Activated CD4-positive, alpha-beta T cell treated with anti-CD3 and anti-CD28 coated beads, Interleukin-2, amount 10 ng/mL, durations not matched to agents 24 days and 14 days (primary cell): ENCODE measurements at regions not wholly inside any gene's neighbourhood (a gene's known extent, or its start where the extent isn't known, plus 50 kb on each side); places are given as distances from the start of the nearest gene placed in this dataset.

Source experiments
- DNase-seq: peaks from one replicate; pipeline ENCODE4 v3.0.0; 2022
- H3K27ac Mint-ChIP-seq: one replicate; pipeline ENCODE4 v1.8.0; 2022; ENCODE audit warnings: mild to moderate bottlenecking, mixed read lengths
- H3K27me3 Mint-ChIP-seq: one replicate; pipeline ENCODE4 v1.8.0; 2022; ENCODE audit warnings: mixed read lengths
- H3K36me3 Mint-ChIP-seq: one replicate; pipeline ENCODE4 v1.8.0; 2022; ENCODE audit warnings: low read depth, mild to moderate bottlenecking, mixed read lengths
- H3K4me1 Mint-ChIP-seq: one replicate; pipeline ENCODE4 v1.8.0; 2021; ENCODE audit warnings: mixed read lengths
- H3K4me3 Mint-ChIP-seq: one replicate; pipeline ENCODE4 v1.8.0; 2022; ENCODE audit warnings: mild to moderate bottlenecking, moderate library complexity, mixed read lengths
- H3K9me3 Mint-ChIP-seq: one replicate; pipeline ENCODE4 v1.8.0; 2021; ENCODE audit warnings: mixed read lengths
- intact Hi-C: fragments of 100-400 bp; cut with micrococcal nuclease; formaldehyde crosslinking; loops from one replicate; pipeline ENCODE4 v1.15.1; 2023

DNA sequence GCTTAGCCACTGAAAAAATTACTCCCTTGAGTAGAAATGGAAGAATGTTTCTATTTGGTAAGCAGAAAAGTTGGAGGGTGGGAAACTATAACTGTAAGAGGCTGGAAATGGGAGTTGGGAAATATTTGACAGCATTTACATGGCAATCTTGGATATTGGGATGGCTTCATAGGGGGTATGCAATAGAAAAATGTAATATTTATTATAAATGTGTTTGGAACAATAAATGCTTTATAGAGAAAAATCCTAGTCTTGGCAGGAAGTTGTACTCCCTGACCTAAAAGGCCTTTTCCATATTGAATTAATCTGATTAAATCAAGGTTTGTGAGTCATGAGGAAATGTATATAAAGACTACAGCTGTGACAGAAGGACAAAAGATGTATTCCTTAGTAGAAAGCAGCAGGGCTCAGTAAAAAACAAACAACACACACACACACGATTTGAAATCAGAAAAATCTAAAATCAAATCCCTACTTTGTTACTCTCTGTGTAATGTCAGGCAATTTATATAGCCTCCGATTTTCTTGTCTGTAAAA lies 272.3 kb downstream of the CD109 start:
- intact Hi-C loops: no loop called here
- H3K9me3 Mint-ChIP-seq: no peaks in the 10 kb centered on the region
- H3K27me3 Mint-ChIP-seq: no peaks in the 10 kb centered on the region
- no peaks in the 10 kb centered on the region for H3K36me3 Mint-ChIP-seq
- no peak overlapping the region for H3K27ac Mint-ChIP-seq
- H3K4me3 Mint-ChIP-seq: no peak overlapping the region
- H3K4me1 Mint-ChIP-seq: no peaks in the 10 kb centered on the region
- DNase-seq: no peak

GRCh38 chr6:73965539-73966029 lies 269.6 kb downstream of the CD109 start:
- Mint-ChIP-seq H3K4me3 (no peak overlapping the region), H3K4me1 (no peaks in the 10 kb centered on the region), H3K27ac (no peak overlapping the region), H3K36me3 (no peaks in the 10 kb centered on the region), H3K27me3 (no peaks in the 10 kb centered on the region), H3K9me3 (no peaks in the 10 kb centered on the region)
- no peak for DNase-seq
- intact Hi-C loops: no loop called here

- no peaks in the 10 kb centered on the region for H3K36me3 Mint-ChIP-seq
- intact Hi-C loops: no loop called here
- H3K4me3 Mint-ChIP-seq: no peak overlapping the region
- H3K27ac Mint-ChIP-seq: no peak overlapping the region
- H3K9me3 Mint-ChIP-seq: no peaks in the 10 kb centered on the region
- no peaks in the 10 kb centered on the region for H3K4me1 Mint-ChIP-seq
- H3K27me3 Mint-ChIP-seq: no peaks in the 10 kb centered on the region
- no peak for DNase-seq
These were observed 268.3 kb downstream of the CD109 start for GRCh38 chr6:73964241-73964854.

DNA sequence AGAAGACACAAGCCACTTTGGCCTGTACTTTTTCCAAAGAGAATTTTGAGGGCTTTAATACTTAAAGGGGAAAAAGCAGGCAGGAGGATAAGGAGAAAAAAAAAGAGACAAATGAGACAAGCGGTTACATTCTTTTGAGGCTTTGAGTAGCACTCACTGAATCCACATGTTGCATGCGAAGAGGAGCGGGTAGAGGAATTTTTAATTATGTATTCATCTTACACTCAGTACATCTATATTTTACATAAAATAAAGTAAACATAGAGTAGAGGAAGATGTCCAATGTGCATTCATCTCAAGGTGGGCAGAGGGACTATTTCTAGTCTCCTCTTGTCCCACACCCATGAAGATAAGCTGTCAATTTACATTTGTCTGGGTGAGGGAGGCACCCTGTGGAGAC lies 266.9 kb downstream of the CD109 start:
- H3K27ac Mint-ChIP-seq: no peak overlapping the region
- no peaks in the 10 kb centered on the region for H3K4me1 Mint-ChIP-seq
- no peak for DNase-seq
- H3K36me3 Mint-ChIP-seq: no peaks in the 10 kb centered on the region
- intact Hi-C loops: no loop called here
- H3K27me3 Mint-ChIP-seq: no peaks in the 10 kb centered on the region
- H3K4me3 Mint-ChIP-seq: no peak overlapping the region
- no peaks in the 10 kb centered on the region for H3K9me3 Mint-ChIP-seq

DNA sequence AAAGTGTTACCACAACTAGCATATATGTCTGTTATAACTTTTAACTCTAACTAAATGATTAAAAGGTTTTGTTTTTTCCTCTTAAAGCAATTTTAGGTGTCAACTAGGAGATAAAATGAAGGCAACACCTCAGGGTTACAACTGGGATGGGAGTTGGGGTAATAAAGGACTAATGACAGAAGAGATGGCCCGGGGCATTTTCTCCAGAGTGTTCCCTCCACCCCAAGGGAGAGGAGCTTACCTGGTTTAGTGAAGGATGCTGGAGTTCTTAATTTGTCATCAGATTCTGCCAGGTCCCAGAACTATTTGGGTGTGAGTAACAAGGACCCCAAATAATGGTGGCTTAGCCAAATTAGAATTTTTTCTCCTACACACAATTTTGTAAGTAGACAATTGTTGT lies 260.3 kb downstream of the CD109 start:
- H3K4me1 Mint-ChIP-seq: no peaks in the 10 kb centered on the region
- no peaks in the 10 kb centered on the region for H3K27me3 Mint-ChIP-seq
- no peak overlapping the region for H3K4me3 Mint-ChIP-seq
- H3K9me3 Mint-ChIP-seq: no peaks in the 10 kb centered on the region
- H3K36me3 Mint-ChIP-seq: no peaks in the 10 kb centered on the region
- intact Hi-C loops: no loop called here
- H3K27ac Mint-ChIP-seq: no peak overlapping the region
- no peak for DNase-seq

DNA sequence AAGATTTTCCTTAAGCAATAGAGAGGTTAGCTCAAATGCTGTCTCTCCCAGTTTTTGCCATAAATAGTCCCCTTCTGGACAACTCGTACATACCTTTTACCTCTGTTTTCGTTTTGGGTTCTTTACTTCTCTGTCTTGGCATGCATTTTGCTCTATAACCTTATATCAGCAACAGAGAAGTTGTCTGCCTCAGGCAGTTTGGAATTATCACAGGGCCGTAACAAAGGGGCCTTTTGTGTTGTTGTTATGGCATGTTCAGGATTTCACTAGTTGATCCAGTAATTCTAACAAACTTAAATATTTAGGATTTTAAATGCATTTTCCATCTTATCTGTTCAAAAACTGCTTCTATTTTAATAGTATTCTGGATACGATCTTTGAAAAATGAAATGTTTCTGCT lies 259.8 kb downstream of the CD109 start:
- no peak overlapping the region for H3K27ac Mint-ChIP-seq
- peaks cover 1% of the 10 kb centered on the region for H3K27me3 Mint-ChIP-seq
- H3K4me1 Mint-ChIP-seq: no peaks in the 10 kb centered on the region
- no peak overlapping the region for H3K4me3 Mint-ChIP-seq
- H3K36me3 Mint-ChIP-seq: no peaks in the 10 kb centered on the region
- no peaks in the 10 kb centered on the region for H3K9me3 Mint-ChIP-seq
- intact Hi-C loops: no loop called here
- DNase-seq: no peak

DNA sequence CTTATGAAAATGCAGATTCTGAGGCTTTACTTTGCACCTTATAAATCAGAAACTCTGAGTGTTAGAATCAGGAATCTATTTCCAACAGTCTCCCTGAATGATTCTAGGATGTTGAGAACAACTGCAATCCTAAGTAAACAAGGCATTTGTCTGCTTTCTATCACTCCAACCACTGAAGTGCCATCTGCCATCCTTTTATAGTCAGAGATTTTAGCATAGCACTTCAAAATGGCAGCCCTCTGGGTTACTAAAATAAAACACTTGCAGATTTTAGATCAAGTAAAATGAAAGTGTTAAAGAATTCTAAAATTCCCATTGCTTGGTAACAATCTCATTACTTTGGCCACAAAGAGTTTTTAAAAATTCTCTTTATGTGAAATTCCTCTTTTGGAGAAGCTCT lies 258.9 kb downstream of the CD109 start:
- H3K27ac Mint-ChIP-seq: no peak overlapping the region
- no peaks in the 10 kb centered on the region for H3K9me3 Mint-ChIP-seq
- peaks cover 1% of the 10 kb centered on the region for H3K27me3 Mint-ChIP-seq
- H3K4me3 Mint-ChIP-seq: no peak overlapping the region
- intact Hi-C loops: no loop called here
- H3K4me1 Mint-ChIP-seq: no peaks in the 10 kb centered on the region
- H3K36me3 Mint-ChIP-seq: no peaks in the 10 kb centered on the region
- DNase-seq: no peak

- DNase-seq: no peak
- H3K4me3 Mint-ChIP-seq: no peak overlapping the region
- H3K27ac Mint-ChIP-seq: no peak overlapping the region
- H3K9me3 Mint-ChIP-seq: peaks cover 10% of the 10 kb centered on the region
- H3K4me1 Mint-ChIP-seq: peaks cover 7% of the 10 kb centered on the region
- intact Hi-C loops: no loop called here
- no peaks in the 10 kb centered on the region for H3K36me3 Mint-ChIP-seq
- H3K27me3 Mint-ChIP-seq: peaks cover 5% of the 10 kb centered on the region
These were observed 255.2 kb downstream of the CD109 start for GRCh38 chr6:73951183-73951582.

DNA sequence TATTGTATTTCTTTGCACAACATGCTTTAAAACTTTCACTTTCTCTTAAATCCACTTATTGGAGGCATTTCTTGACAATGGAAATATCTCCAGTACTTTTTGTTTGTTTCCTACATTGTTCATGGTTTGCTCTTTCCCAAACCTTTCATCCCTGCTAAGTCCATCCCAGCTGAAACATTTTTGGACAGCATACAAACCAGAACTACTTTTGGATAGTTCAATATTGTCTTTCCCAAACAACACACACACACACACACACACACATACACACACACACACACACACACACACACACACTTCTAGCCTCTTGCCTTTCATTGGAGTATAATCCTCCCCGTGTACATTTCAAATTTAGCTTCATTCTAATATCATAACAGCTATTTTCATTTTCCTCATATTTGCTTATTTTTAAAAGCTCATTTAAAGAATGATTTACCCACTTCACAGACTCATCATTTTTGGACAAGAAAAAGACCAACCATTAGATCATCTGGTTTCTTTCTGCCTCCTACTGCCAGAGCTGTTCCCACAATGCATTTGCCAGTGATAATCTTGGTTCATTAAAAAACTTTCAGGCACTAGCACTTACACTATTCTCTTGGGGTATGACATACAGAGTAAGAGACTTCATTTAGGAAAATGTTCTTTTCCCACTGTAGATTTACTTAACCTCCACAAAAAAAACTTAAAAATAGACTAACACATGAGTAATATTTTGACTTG lies 248.1 kb downstream of the CD109 start:
- Mint-ChIP-seq H3K4me3 (no peak overlapping the region), H3K27me3 (peaks cover 9% of the 10 kb centered on the region), H3K4me1 (peaks cover 7% of the 10 kb centered on the region), H3K9me3 (peaks cover 10% of the 10 kb centered on the region), H3K27ac (no peak overlapping the region), H3K36me3 (no peaks in the 10 kb centered on the region)
- DNase-seq: no peak
- intact Hi-C loops: no loop called here

- Mint-ChIP-seq H3K4me1 (peaks cover 7% of the 10 kb centered on the region), H3K9me3 (peaks cover 10% of the 10 kb centered on the region), H3K27ac (no peak overlapping the region), H3K36me3 (no peaks in the 10 kb centered on the region), H3K4me3 (no peak overlapping the region), H3K27me3 (peaks cover 9% of the 10 kb centered on the region)
- no peak for DNase-seq
- intact Hi-C loops: no loop called here
These were observed 247.4 kb downstream of the CD109 start for GRCh38 chr6:73943411-73943810.

DNA sequence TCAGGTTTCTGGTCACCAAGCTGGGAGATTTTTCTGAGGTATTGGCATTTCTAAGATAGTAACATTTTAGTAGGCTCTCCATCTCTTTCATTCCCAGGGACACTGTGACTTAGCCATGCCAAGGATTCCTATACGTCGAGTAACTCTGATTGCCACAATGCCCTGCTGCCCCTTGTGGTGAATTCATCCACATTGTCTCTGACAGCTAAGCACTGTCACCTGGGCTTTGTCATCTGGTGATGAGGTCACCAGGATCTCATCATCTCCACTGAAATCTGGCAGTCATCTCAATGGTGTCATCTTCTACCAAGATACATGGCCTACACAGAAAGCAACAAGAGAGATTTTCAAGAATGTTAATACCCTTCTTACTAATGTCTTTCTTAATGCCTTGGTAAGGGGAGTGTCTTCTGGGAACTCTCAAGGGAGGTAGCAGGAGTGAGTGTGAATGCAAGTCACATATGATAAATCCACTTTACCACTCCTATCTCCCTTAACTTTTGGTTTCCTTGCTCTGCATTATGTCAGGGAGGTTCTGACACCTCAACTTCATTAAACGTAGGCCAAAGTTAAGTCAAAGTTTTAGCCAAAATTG lies 246.7 kb downstream of the CD109 start:
- Mint-ChIP-seq H3K4me3 (no peak overlapping the region), H3K4me1 (peaks cover 2% of the 10 kb centered on the region), H3K27me3 (peaks cover 9% of the 10 kb centered on the region), H3K27ac (no peak overlapping the region), H3K9me3 (peaks cover 7% of the 10 kb centered on the region), H3K36me3 (no peaks in the 10 kb centered on the region)
- intact Hi-C loops: no loop called here
- DNase-seq: no peak

DNA sequence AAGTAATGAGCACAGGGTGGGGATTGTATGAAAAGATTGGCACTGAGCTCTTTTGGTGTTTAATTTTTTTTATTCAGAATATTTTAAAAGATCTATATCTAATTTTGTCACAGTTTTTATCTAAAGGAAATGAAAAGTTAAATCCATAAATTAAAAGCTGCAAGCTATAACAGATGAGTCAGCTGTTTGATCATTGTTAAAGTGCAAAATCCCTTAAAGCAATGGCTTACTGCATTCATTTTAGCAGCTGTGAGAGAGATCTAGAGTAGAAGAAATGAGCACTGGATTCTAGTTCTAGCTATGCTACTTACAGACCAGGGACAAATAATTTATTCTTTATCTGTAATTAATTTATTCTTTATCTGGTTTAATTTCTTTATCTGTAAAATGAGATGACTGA lies 245.9 kb downstream of the CD109 start:
- Mint-ChIP-seq H3K27me3 (peaks cover 9% of the 10 kb centered on the region), H3K9me3 (peaks cover 4% of the 10 kb centered on the region), H3K36me3 (no peaks in the 10 kb centered on the region), H3K4me3 (no peak overlapping the region), H3K27ac (no peak overlapping the region), H3K4me1 (no peaks in the 10 kb centered on the region)
- no peak for DNase-seq
- intact Hi-C loops: no loop called here

DNA sequence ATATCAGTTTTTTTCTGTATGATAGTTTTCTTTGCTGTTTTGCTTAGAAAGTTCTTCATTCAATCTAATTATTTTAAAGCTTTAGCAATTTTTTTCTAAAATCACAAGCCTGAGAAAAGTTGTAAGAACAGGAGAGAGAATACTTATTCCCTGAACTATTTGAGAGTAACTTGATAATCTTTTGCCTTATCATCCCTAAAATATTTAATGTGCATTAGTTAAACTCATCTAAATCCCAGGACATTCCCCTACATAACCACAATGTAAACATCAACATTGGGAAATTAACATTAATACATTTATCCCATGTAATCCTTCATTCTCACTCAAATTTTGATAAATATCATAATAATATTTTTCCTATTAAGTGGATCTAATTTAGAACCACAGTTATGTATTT lies 241.8 kb downstream of the CD109 start:
- Mint-ChIP-seq H3K36me3 (no peaks in the 10 kb centered on the region), H3K9me3 (no peaks in the 10 kb centered on the region), H3K4me3 (no peak overlapping the region), H3K27me3 (peaks cover 3% of the 10 kb centered on the region), H3K4me1 (no peaks in the 10 kb centered on the region), H3K27ac (no peak overlapping the region)
- intact Hi-C loops: no loop called here
- DNase-seq: no peak

- H3K9me3 Mint-ChIP-seq: peaks cover 4% of the 10 kb centered on the region
- intact Hi-C loops: no loop called here
- H3K4me3 Mint-ChIP-seq: no peak overlapping the region
- no peak for DNase-seq
- no peaks in the 10 kb centered on the region for H3K36me3 Mint-ChIP-seq
- H3K4me1 Mint-ChIP-seq: no peaks in the 10 kb centered on the region
- no peak overlapping the region for H3K27ac Mint-ChIP-seq
- H3K27me3 Mint-ChIP-seq: no peaks in the 10 kb centered on the region
These were observed 236.9 kb downstream of the CD109 start for GRCh38 chr6:73932866-73933265.
